CD14-positive monocyte (primary cell): ENCODE measurements at regions not wholly inside any gene's neighbourhood (a gene's known extent, or its start where the extent isn't known, plus 50 kb on each side); places are given as distances from the start of the nearest gene placed in this dataset.
"Not testable (repeated sequence)": the region's sequence is repeated elsewhere in the genome, so short reads cannot be mapped to it uniquely, and the experiment has no call there.

Source experiments
- DNase-seq, 3 donors: peaks; one replicate each; pipeline ENCODE4 v3.0.0-alpha.2; 2011 to 2022
- H2AFZ ChIP-seq: 2 replicates; pipeline ENCODE4 v1.6.0; 2012; ENCODE audit warnings: mild to moderate bottlenecking, low read depth, low read length, inconsistent platforms; ENCODE audit not compliant: insufficient read depth, poor library complexity, severe bottlenecking
- H3K27ac ChIP-seq, 2 donors: 1 replicate in 1 of 2; 2 replicates in 1 of 2; pipeline ENCODE4 v1.5.1; 2012 to 2013; ENCODE audit warnings: low read length in 2 of 2, control low read depth in 1 of 2, inconsistent platforms in 1 of 2, low read depth in 1 of 2, mild to moderate bottlenecking in 1 of 2
- H3K27me3 ChIP-seq, 2 donors: one replicate each; pipeline versions ENCODE4 v1.6.0 to v1.6.1; 2011 to 2013; ENCODE audit warnings: low read length in 2 of 2; ENCODE audit not compliant: control insufficient read depth in 2 of 2, insufficient read depth in 2 of 2
- H3K36me3 ChIP-seq, 2 donors: replicated peaks in 1 of 2; 1 replicate in 1 of 2; 2 replicates in 1 of 2; pipeline versions ENCODE4 v1.5.1 to v1.6.1; 2012 to 2013; ENCODE audit warnings: low read length in 2 of 2, control low read depth in 1 of 2, inconsistent platforms in 1 of 2, mild to moderate bottlenecking in 1 of 2; ENCODE audit not compliant: insufficient read depth in 2 of 2, control insufficient read depth in 1 of 2
- H3K4me1 ChIP-seq, 2 donors: 1 replicate in 1 of 2; 2 replicates in 1 of 2; pipeline versions ENCODE4 v1.5.1 to v1.6.1; 2012 to 2013; ENCODE audit warnings: low read length in 2 of 2, control low read depth in 1 of 2, inconsistent platforms in 1 of 2, mild to moderate bottlenecking in 1 of 2, moderate library complexity in 1 of 2; ENCODE audit not compliant: insufficient read depth in 2 of 2, control insufficient read depth in 1 of 2
- H3K4me2 ChIP-seq: replicated peaks from 2 replicates; pipeline ENCODE3; 2012; ENCODE audit warnings: low read length, moderate library complexity, mild to moderate bottlenecking; ENCODE audit not compliant: poor library complexity, severe bottlenecking; ENCODE audit errors: extremely low read depth
- H3K4me3 ChIP-seq, 3 experiments: fragments of 200-600 bp in 1 of 3; sonication (generic) in 1 of 3; replicated peaks in 1 of 3; 1 replicate in 2 of 3; 2 replicates in 1 of 3; pipeline ENCODE4 v1.5.1; 2011 to 2013; ENCODE audit warnings: low read length in 3 of 3, mild to moderate bottlenecking in 3 of 3, control low read depth in 2 of 3, low read depth in 2 of 3, inconsistent platforms in 1 of 3, moderate library complexity in 1 of 3
- H3K79me2 ChIP-seq: 2 replicates; pipeline ENCODE4 v1.6.0; 2012; ENCODE audit warnings: mild to moderate bottlenecking, control low read depth, inconsistent platforms, low read length, moderate library complexity; ENCODE audit not compliant: insufficient read depth
- H3K9ac ChIP-seq: 2 replicates; pipeline ENCODE4 v1.6.0; 2017; ENCODE audit warnings: low read length, mild to moderate bottlenecking; ENCODE audit not compliant: insufficient read depth, poor library complexity, severe bottlenecking
- H3K9me3 ChIP-seq, 2 donors: replicated peaks in 1 of 2; 1 replicate in 1 of 2; 2 replicates in 1 of 2; pipeline versions ENCODE4 v1.5.1 to v1.6.1; 2012 to 2013; ENCODE audit warnings: low read length in 2 of 2, control low read depth in 1 of 2; ENCODE audit not compliant: control insufficient read depth in 1 of 2, insufficient read depth in 1 of 2
- H4K20me1 ChIP-seq: 2 replicates; pipeline ENCODE4 v1.6.0; 2012; ENCODE audit warnings: mild to moderate bottlenecking, low read length, control low read depth, moderate library complexity; ENCODE audit not compliant: insufficient read depth
- H3K27ac Mint-ChIP-seq, 7 donors: one replicate each; pipeline ENCODE4 v1.8.0; 2020; ENCODE audit warnings: mild to moderate bottlenecking in 7 of 7, mixed read lengths in 7 of 7, moderate library complexity in 6 of 7, inconsistent platforms in 2 of 7
- H3K27me3 Mint-ChIP-seq, 3 donors: one replicate each; pipeline ENCODE4 v1.8.0; 2021 to 2022; ENCODE audit warnings: low read depth in 3 of 3, mild to moderate bottlenecking in 3 of 3, mixed read lengths in 3 of 3, moderate library complexity in 3 of 3, inconsistent platforms in 1 of 3
- H3K36me3 Mint-ChIP-seq, 2 donors: one replicate each; pipeline ENCODE4 v1.8.0; 2020; ENCODE audit warnings: mixed read lengths in 2 of 2, inconsistent platforms in 1 of 2, mild to moderate bottlenecking in 1 of 2
- H3K4me1 Mint-ChIP-seq: one replicate; pipeline ENCODE4 v1.8.0; 2020; ENCODE audit warnings: mild to moderate bottlenecking, mixed read lengths
- H3K4me3 Mint-ChIP-seq, 2 donors: one replicate each; pipeline ENCODE4 v1.8.0; 2020; ENCODE audit warnings: mild to moderate bottlenecking in 2 of 2, mixed read lengths in 2 of 2, moderate library complexity in 1 of 2
- H3K9me3 Mint-ChIP-seq, 7 donors: one replicate each; pipeline ENCODE4 v1.8.0; 2020 to 2022; ENCODE audit warnings: mixed read lengths in 7 of 7, mild to moderate bottlenecking in 6 of 7, moderate library complexity in 6 of 7, inconsistent platforms in 2 of 7
- WGBS: methylation state at CpG from one replicate; pipeline ENCODE4 v1.1.5; 2013; ENCODE audit warnings: missing lambda C conversion rate; ENCODE audit not compliant: insufficient coverage; 5-methylcytosine and 5-hydroxymethylcytosine counted together
- intact Hi-C, 2 donors: fragments of 100-400 bp; cut with micrococcal nuclease; formaldehyde crosslinking; loops; one replicate each; pipeline versions ENCODE4 v1.15.0 to v1.15.1; 2023
- TF ChIP-seq, protein P1 (sequence below): fragments of 200-600 bp; IDR thresholded peaks from one replicate; pipeline ENCODE4 v1.8.0; 2022; ENCODE audit warnings: antibody characterized with exemption, mild to moderate bottlenecking

DNA sequence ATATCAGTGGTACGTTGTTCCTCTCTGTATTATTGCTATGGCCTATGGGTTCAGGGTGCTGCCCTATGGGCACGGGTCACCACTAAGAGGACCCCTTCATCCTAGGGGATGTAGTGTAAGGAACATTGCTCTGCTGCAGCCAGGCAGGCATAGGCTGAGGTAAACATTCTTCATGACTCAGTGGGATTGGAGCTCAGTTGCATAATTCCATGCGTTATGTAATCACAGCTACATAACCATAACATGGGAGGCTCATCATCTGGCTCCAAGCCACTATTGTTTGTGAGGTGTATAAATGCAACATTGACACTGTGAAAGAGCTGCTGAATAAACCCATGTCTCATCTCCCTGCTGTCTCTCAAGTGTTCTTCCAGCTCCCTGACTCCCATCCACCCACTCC is 375.2 kb downstream of the MAGEE1 start:
- Histone ChIP-seq H4K20me1 (no peaks in the 10 kb centered on the region), H3K27me3 (no peaks in the 10 kb centered on the region), H3K4me2 (no peak overlapping the region), H3K27ac (no peak overlapping the region), H3K4me3 (no peak overlapping the region), H3K9me3 (peaks cover 19 to 33% of the 10 kb centered on the region in 2 donors), H3K79me2 (no peaks in the 10 kb centered on the region), H3K36me3 (no peaks in the 10 kb centered on the region), H3K9ac (no peak overlapping the region), H3K4me1 (no peaks in the 10 kb centered on the region), H2AFZ (no peak overlapping the region)
- Mint-ChIP-seq H3K9me3 (peaks cover 0 to 11% (median 3%) of the 10 kb centered on the region in 7 donors), H3K4me3 (no peak overlapping the region), H3K4me1 (no peaks in the 10 kb centered on the region), H3K27ac (no peak overlapping the region), H3K36me3 (no peaks in the 10 kb centered on the region), H3K27me3 (peaks cover 0 to 1% (median 0%) of the 10 kb centered on the region in 3 donors)
- no peak for DNase-seq
- intact Hi-C loops: no loop called here
- WGBS: no CpG with 5 or more reads among the region's 3 CpGs
- TF ChIP-seq, protein P1, sequence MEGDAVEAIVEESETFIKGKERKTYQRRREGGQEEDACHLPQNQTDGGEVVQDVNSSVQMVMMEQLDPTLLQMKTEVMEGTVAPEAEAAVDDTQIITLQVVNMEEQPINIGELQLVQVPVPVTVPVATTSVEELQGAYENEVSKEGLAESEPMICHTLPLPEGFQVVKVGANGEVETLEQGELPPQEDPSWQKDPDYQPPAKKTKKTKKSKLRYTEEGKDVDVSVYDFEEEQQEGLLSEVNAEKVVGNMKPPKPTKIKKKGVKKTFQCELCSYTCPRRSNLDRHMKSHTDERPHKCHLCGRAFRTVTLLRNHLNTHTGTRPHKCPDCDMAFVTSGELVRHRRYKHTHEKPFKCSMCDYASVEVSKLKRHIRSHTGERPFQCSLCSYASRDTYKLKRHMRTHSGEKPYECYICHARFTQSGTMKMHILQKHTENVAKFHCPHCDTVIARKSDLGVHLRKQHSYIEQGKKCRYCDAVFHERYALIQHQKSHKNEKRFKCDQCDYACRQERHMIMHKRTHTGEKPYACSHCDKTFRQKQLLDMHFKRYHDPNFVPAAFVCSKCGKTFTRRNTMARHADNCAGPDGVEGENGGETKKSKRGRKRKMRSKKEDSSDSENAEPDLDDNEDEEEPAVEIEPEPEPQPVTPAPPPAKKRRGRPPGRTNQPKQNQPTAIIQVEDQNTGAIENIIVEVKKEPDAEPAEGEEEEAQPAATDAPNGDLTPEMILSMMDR: no peak

DNA sequence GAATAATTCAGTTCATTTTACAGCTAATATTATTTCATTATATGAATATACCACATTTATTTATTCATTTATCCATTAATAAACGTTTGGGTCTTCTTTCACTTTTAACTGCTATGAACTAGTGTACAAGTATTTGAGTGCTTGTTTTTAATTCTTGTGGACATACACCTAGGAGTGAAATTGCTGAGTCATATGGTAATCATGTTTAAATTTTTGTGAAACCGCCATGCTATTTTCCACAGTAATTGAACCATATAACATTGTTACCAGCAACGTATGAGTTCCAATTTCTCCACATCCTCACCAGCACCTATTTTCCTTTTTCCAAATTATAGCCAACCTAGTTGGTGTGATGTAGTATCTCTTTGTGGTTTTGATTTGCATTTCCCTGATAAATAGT is 388.2 kb downstream of the MAGEE1 start:
- Histone ChIP-seq H3K79me2 (no peaks in the 10 kb centered on the region), H3K4me2 (no peak overlapping the region), H2AFZ (no peak overlapping the region), H3K4me3 (no peak overlapping the region), H3K27ac (no peak overlapping the region), H4K20me1 (no peaks in the 10 kb centered on the region), H3K27me3 (no peaks in the 10 kb centered on the region), H3K9ac (no peak overlapping the region), H3K4me1 (no peaks in the 10 kb centered on the region), H3K36me3 (no peaks in the 10 kb centered on the region), H3K9me3 (no peaks in the 10 kb centered on the region)
- TF ChIP-seq, protein P1: no peak
- H3K4me3 Mint-ChIP-seq: no peak overlapping the region
- intact Hi-C loops: no loop called here
- H3K27me3 Mint-ChIP-seq: no peaks in the 10 kb centered on the region
- H3K9me3 Mint-ChIP-seq: no peaks in the 10 kb centered on the region
- no peaks in the 10 kb centered on the region for H3K36me3 Mint-ChIP-seq
- no peak for DNase-seq
- no CpG with 5 or more reads among the region's 3 CpGs for WGBS
- no peak overlapping the region for H3K27ac Mint-ChIP-seq
- no peaks in the 10 kb centered on the region for H3K4me1 Mint-ChIP-seq

GRCh38 chrX:76817279-76817678 is 389.8 kb downstream of the MAGEE1 start:
- H3K36me3 Mint-ChIP-seq, H3K9ac ChIP-seq, H4K20me1 ChIP-seq, H3K9me3 Mint-ChIP-seq, H3K4me1 ChIP-seq, H3K4me2 ChIP-seq, H3K4me3 ChIP-seq, H3K27me3 Mint-ChIP-seq, H3K4me1 Mint-ChIP-seq, H3K9me3 ChIP-seq, H3K27ac Mint-ChIP-seq, H3K27ac ChIP-seq, DNase-seq, intact Hi-C loops, H3K27me3 ChIP-seq, H3K4me3 Mint-ChIP-seq, H3K79me2 ChIP-seq, H2AFZ ChIP-seq, H3K36me3 ChIP-seq: not testable (repeated sequence)
- WGBS: no CpG with 5 or more reads among the region's 1 CpG
